ENCODE measurements at regions not wholly inside any gene's neighbourhood (a gene's known extent, or its start where the extent isn't known, plus 50 kb on each side); places are given as distances from the start of the nearest gene placed in this dataset.

- no peak for ATAC-seq (ENCODE audit: low FRiP score in 2 of 2)
- H3K36me3 ChIP-seq, result no peaks in the 10 kb centered on the region
- H3K9me3 ChIP-seq, result no peaks in the 10 kb centered on the region
- WGBS, 2 donors, result 88 to 91% methylated on average over 3 of the region's 3 CpGs
- no peak overlapping the region for H3K27ac ChIP-seq
- H3K4me1 ChIP-seq, result no peaks in the 10 kb centered on the region
- no peak overlapping the region for H3K4me3 ChIP-seq
- no peaks in the 10 kb centered on the region for H3K27me3 ChIP-seq
- TF ChIP-seq POLR2A (IDR thresholded peaks at IDR 0.05) (no peak), EP300 (IDR thresholded peaks at IDR 0.05) (no peak), CTCF (IDR thresholded peaks at IDR 0.05) (no peak), POLR2AphosphoS5 (IDR thresholded peaks at IDR 0.05) (no peak)
- DNase-seq, result no peak
Measured at GRCh38 chr2:82344670-82345069, 2040.1 kb upstream of the LRRTM1 start.

GRCh38 chr2:82342356-82342755, 2037.8 kb upstream of the LRRTM1 start:
- no peaks in the 10 kb centered on the region for H3K27me3 ChIP-seq
- no peaks in the 10 kb centered on the region for H3K4me1 ChIP-seq
- DNase-seq (no peak), ATAC-seq (ENCODE audit: low FRiP score in 2 of 2) (no peak)
- TF ChIP-seq POLR2AphosphoS5 (IDR thresholded peaks at IDR 0.05) (no peak), EP300 (IDR thresholded peaks at IDR 0.05) (no peak), POLR2A (IDR thresholded peaks at IDR 0.05) (no peak), CTCF (IDR thresholded peaks at IDR 0.05) (no peak)
- no peak overlapping the region for H3K4me3 ChIP-seq
- 84% methylated on average over 3 of the region's 3 CpGs for WGBS, 2 donors
- no peaks in the 10 kb centered on the region for H3K36me3 ChIP-seq
- H3K9me3 ChIP-seq, result no peaks in the 10 kb centered on the region
- no peak overlapping the region for H3K27ac ChIP-seq

- no peaks in the 10 kb centered on the region for H3K4me1 ChIP-seq
- 54 to 72% methylated on average over 2 of the region's 2 CpGs for WGBS, 2 donors
- H3K9me3 ChIP-seq, result no peaks in the 10 kb centered on the region
- ATAC-seq (ENCODE audit: low FRiP score in 2 of 2), result no peak
- H3K4me3 ChIP-seq, result no peak overlapping the region
- H3K27ac ChIP-seq, result no peak overlapping the region
- no peaks in the 10 kb centered on the region for H3K36me3 ChIP-seq
- TF ChIP-seq EP300 (IDR thresholded peaks at IDR 0.05) (no peak), POLR2A (IDR thresholded peaks at IDR 0.05) (no peak), POLR2AphosphoS5 (IDR thresholded peaks at IDR 0.05) (no peak), CTCF (IDR thresholded peaks at IDR 0.05) (no peak)
- no peaks in the 10 kb centered on the region for H3K27me3 ChIP-seq
- DNase-seq, result no peak
Measured at GRCh38 chr2:82340578-82341053, 2036.1 kb upstream of the LRRTM1 start.

GRCh38 chr2:82339805-82340204, 2035.3 kb upstream of the LRRTM1 start:
- DNase-seq (no peak), ATAC-seq (ENCODE audit: low FRiP score in 2 of 2) (no peak)
- Histone ChIP-seq H3K4me3 (no peak overlapping the region), H3K27ac (no peak overlapping the region), H3K4me1 (no peaks in the 10 kb centered on the region), H3K27me3 (no peaks in the 10 kb centered on the region), H3K9me3 (no peaks in the 10 kb centered on the region), H3K36me3 (no peaks in the 10 kb centered on the region)
- TF ChIP-seq POLR2A (IDR thresholded peaks at IDR 0.05) (no peak), CTCF (IDR thresholded peaks at IDR 0.05) (no peak), EP300 (IDR thresholded peaks at IDR 0.05) (no peak), POLR2AphosphoS5 (IDR thresholded peaks at IDR 0.05) (no peak)
- 88 to 90% methylated on average over 2 of the region's 2 CpGs for WGBS, 2 donors

GRCh38 chr2:82333697-82334096, 2029.1 kb upstream of the LRRTM1 start:
- TF ChIP-seq POLR2A (IDR thresholded peaks at IDR 0.05), result no peak
- Histone ChIP-seq H3K36me3 (no peaks in the 10 kb centered on the region), H3K27me3 (no peaks in the 10 kb centered on the region), H3K4me1 (no peaks in the 10 kb centered on the region), H3K9me3 (no peaks in the 10 kb centered on the region), H3K4me3 (no peak overlapping the region), H3K27ac (no peak overlapping the region)
- ATAC-seq (ENCODE audit: low FRiP score in 2 of 2) (peak in 1 of 2 donors; percentile 43), DNase-seq (peak in 1 of 2 donors; percentile 24)
- 86 to 93% methylated on average over 7 to 9 of the region's 9 CpGs for WGBS, 2 donors

All from upper lobe of left lung (tissue), 6 donors.